HG02642 (cell line): ENCODE measurements at regions not wholly inside any gene's neighbourhood (a gene's known extent, or its start where the extent isn't known, plus 50 kb on each side); places are given as distances from the start of the nearest gene placed in this dataset.

ENCODE experiments used
- ATAC-seq: cut with Tn5 transposase; IDR thresholded peaks from one replicate; pipeline ENCODE4 v1.9.1; 2021; ENCODE audit warnings: mild to moderate bottlenecking; ENCODE audit not compliant: unreplicated experiment, poor library complexity

DNA sequence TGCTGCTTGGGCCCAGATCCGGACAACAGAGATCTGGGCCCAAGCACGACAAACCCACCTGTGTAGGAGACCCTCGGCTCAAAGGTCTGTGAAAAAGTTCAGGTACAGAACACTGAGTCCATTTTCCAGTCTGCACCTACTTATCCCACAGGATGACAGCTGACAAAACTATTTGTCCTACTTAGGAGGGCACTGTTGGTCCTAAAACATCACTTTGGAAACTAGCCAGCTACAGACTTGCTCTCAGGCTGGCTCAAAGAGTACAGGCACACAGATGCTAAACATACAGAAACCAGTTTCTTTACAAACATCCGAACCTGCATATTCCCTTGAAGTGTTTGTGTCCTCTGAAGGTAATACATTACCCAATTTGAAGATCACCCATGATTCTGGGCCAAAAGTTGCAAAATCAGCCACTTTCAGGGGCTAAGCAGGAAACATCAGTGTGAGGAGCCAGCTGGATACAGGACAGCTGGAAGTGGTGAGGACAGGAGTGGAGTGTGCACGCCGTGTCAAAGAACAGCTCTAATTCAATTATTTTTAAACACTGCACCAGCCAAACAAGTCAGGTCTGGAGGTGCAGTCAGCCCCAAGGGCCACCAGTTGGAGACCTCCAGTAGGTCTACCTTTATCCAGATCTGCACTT is 88.5 kb downstream of the NOC3L start:
- no peak for ATAC-seq

DNA sequence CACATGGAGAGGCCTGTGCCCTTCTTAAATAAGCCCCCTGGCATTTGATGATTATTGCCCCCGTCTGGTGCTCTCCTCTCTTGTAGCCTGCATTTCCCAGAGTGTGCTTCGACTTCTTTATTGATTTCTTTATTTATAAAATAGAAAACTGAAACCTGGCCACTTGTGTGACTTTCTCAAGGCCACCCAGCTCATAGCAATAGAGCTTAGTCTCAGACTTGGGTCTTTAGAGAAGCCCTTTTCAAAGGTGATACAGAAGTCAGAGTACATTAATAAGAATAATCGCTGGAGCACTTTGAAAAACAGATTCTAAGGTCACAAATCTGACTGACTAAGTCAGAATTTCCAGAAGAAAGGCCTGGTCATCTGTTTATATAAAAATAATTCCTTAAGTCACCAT is 86.6 kb downstream of the NOC3L start:
- no peak for ATAC-seq

DNA sequence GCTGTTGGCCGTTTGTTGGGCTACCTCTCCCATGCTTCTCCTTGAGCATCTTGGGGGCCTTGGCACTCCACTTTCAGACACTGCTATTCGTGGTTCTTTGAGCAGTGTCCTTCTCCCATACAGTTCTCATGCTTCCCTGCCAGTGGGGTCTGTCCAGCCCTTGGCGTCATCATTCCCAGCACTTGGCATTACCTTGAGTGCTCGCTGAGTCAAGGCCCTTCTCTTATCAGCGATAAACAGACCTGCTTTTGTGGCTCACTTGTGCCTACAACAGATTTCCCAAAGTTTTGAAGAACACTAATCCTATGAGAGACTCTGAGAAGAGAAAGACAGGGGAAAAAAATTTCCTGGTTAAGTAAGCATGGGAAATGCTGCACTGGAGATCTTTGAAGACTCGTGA is 85.3 kb downstream of the NOC3L start:
- no peak for ATAC-seq

- ATAC-seq, result peak; percentile 77
These were observed 82.7 kb downstream of the NOC3L start for GRCh38 chr10:94279835-94280709.

GRCh38 chr10:94281654-94282053 is 81.1 kb downstream of the NOC3L start:
- ATAC-seq, result no peak

- ATAC-seq, result no peak
These were observed 80.4 kb downstream of the NOC3L start for GRCh38 chr10:94282369-94282768.
